ENCODE measurements at regions not wholly inside any gene's neighbourhood (a gene's known extent, or its start where the extent isn't known, plus 50 kb on each side); places are given as distances from the start of the nearest gene placed in this dataset.
"Not testable (repeated sequence)": the region's sequence is repeated elsewhere in the genome, so short reads cannot be mapped to it uniquely, and the experiment has no call there.

GRCh38 chr12:114616081-114616480 is 67.9 kb downstream of the TBX3 start:
- DNase-seq, result no peak

- DNase-seq, result no peak
Measured at GRCh38 chr12:114614040-114614439, 69.9 kb downstream of the TBX3 start.

- DNase-seq, result no peak
Measured at GRCh38 chr12:114612062-114612461, 71.9 kb downstream of the TBX3 start.

- no peak for DNase-seq
Measured at GRCh38 chr12:114611145-114612018, 72.6 kb downstream of the TBX3 start.

- DNase-seq, result no peak
Measured at GRCh38 chr12:114608509-114608908, 75.5 kb downstream of the TBX3 start.

GRCh38 chr12:114605918-114606317 is 78.1 kb downstream of the TBX3 start:
- DNase-seq, result no peak

- no peak for DNase-seq
Measured at GRCh38 chr12:114604606-114605005, 79.4 kb downstream of the TBX3 start.

- DNase-seq, result not testable (repeated sequence)
Measured at GRCh38 chr12:114600584-114600983, 83.4 kb downstream of the TBX3 start.

- DNase-seq, result no peak
Measured at GRCh38 chr12:114598111-114598510, 85.9 kb downstream of the TBX3 start.

- DNase-seq, result no peak
Measured at GRCh38 chr12:114592946-114593345, 91.0 kb downstream of the TBX3 start.

GRCh38 chr12:114588061-114588460 is 95.9 kb downstream of the TBX3 start:
- no peak for DNase-seq

- DNase-seq, result no peak
Measured at GRCh38 chr12:114580306-114580705, 103.7 kb downstream of the TBX3 start.

- DNase-seq, result no peak
Measured at GRCh38 chr12:114579389-114579788, 104.6 kb downstream of the TBX3 start.

GRCh38 chr12:114562654-114563053 is 121.3 kb downstream of the TBX3 start:
- no peak for DNase-seq

GRCh38 chr12:114555451-114555850 is 128.5 kb downstream of the TBX3 start:
- no peak for DNase-seq

- no peak for DNase-seq
Measured at GRCh38 chr12:114547636-114548035, 136.3 kb downstream of the TBX3 start.

- DNase-seq, result no peak
Measured at GRCh38 chr12:114530417-114530816, 124.5 kb upstream of the TBX5 start.

- DNase-seq, result no peak
Measured at GRCh38 chr12:114529966-114530365, 124.0 kb upstream of the TBX5 start.

- DNase-seq, result no peak
Measured at GRCh38 chr12:114528766-114529165, 122.8 kb upstream of the TBX5 start.

GRCh38 chr12:114521160-114521559 is 115.2 kb upstream of the TBX5 start:
- not testable (repeated sequence) for DNase-seq

GRCh38 chr12:114512351-114512750 is 106.4 kb upstream of the TBX5 start:
- DNase-seq, result no peak

GRCh38 chr12:114508529-114509129 is 102.7 kb upstream of the TBX5 start:
- DNase-seq, result peak; percentile 81

GRCh38 chr12:114506651-114507050 is 100.7 kb upstream of the TBX5 start:
- DNase-seq, result no peak

GRCh38 chr12:114504311-114504710 is 98.4 kb upstream of the TBX5 start:
- DNase-seq, result no peak

- DNase-seq, result no peak
Measured at GRCh38 chr12:114501474-114501807, 95.5 kb upstream of the TBX5 start.

Data from NCI-H82 (cell line).